ENCODE measurements at regions not wholly inside any gene's neighbourhood (a gene's known extent, or its start where the extent isn't known, plus 50 kb on each side); places are given as distances from the start of the nearest gene placed in this dataset.

- Histone ChIP-seq H3K36me3 (ENCODE audit: control insufficient read depth, insufficient read depth, low read length) (no peaks in the 10 kb centered on the region), H3K4me3 (ENCODE audit: low read depth, low read length) (no peak overlapping the region), H3K27me3 (ENCODE audit: control insufficient read depth, insufficient read depth, low read length) (no peaks in the 10 kb centered on the region)
- no peak for FAIRE-seq
- no peak for TF ChIP-seq CTCF (IDR thresholded peaks at IDR 0.05; ENCODE audit: insufficient read depth, low read length, severe bottlenecking)
- no peak for DNase-seq (ENCODE audit: low read depth)
Measured at GRCh38 chr3:70392227-70392626, 79.8 kb upstream of the MDFIC2 start.

GRCh38 chr3:70387889-70388288 lies 75.5 kb upstream of the MDFIC2 start:
- DNase-seq (ENCODE audit: low read depth) (peak; percentile 2), FAIRE-seq (no peak)
- TF ChIP-seq CTCF (IDR thresholded peaks at IDR 0.05; ENCODE audit: insufficient read depth, low read length, severe bottlenecking), result no peak
- Histone ChIP-seq H3K4me3 (ENCODE audit: low read depth, low read length) (no peak overlapping the region), H3K36me3 (ENCODE audit: control insufficient read depth, insufficient read depth, low read length) (no peaks in the 10 kb centered on the region), H3K27me3 (ENCODE audit: control insufficient read depth, insufficient read depth, low read length) (no peaks in the 10 kb centered on the region)

- H3K4me3 ChIP-seq (ENCODE audit: low read depth, low read length), result no peak overlapping the region
- DNase-seq (ENCODE audit: low read depth) (no peak), FAIRE-seq (no peak)
- no peaks in the 10 kb centered on the region for H3K36me3 ChIP-seq (ENCODE audit: control insufficient read depth, insufficient read depth, low read length)
- no peaks in the 10 kb centered on the region for H3K27me3 ChIP-seq (ENCODE audit: control insufficient read depth, insufficient read depth, low read length)
- no peak for TF ChIP-seq CTCF (IDR thresholded peaks at IDR 0.05; ENCODE audit: insufficient read depth, low read length, severe bottlenecking)
Measured at GRCh38 chr3:70386846-70387245, 74.4 kb upstream of the MDFIC2 start.

- no peak for TF ChIP-seq CTCF (IDR thresholded peaks at IDR 0.05; ENCODE audit: insufficient read depth, low read length, severe bottlenecking)
- Histone ChIP-seq H3K36me3 (ENCODE audit: control insufficient read depth, insufficient read depth, low read length) (no peaks in the 10 kb centered on the region), H3K27me3 (ENCODE audit: control insufficient read depth, insufficient read depth, low read length) (no peaks in the 10 kb centered on the region), H3K4me3 (ENCODE audit: low read depth, low read length) (no peak overlapping the region)
- DNase-seq (ENCODE audit: low read depth) (no peak), FAIRE-seq (no peak)
Measured at GRCh38 chr3:70386043-70386442, 73.6 kb upstream of the MDFIC2 start.

- no peaks in the 10 kb centered on the region for H3K36me3 ChIP-seq (ENCODE audit: control insufficient read depth, insufficient read depth, low read length)
- no peak for FAIRE-seq
- H3K27me3 ChIP-seq (ENCODE audit: control insufficient read depth, insufficient read depth, low read length), result no peaks in the 10 kb centered on the region
- H3K4me3 ChIP-seq (ENCODE audit: low read depth, low read length), result no peak overlapping the region
- peak; percentile 77 for DNase-seq (ENCODE audit: low read depth)
- TF ChIP-seq CTCF (IDR thresholded peaks at IDR 0.05; ENCODE audit: insufficient read depth, low read length, severe bottlenecking), result no peak
Measured at GRCh38 chr3:70383360-70383831, 71.0 kb upstream of the MDFIC2 start.

GRCh38 chr3:70374179-70374578 lies 61.7 kb upstream of the MDFIC2 start:
- TF ChIP-seq CTCF (IDR thresholded peaks at IDR 0.05; ENCODE audit: insufficient read depth, low read length, severe bottlenecking), result no peak
- Histone ChIP-seq H3K4me3 (ENCODE audit: low read depth, low read length) (no peak overlapping the region), H3K27me3 (ENCODE audit: control insufficient read depth, insufficient read depth, low read length) (no peaks in the 10 kb centered on the region), H3K36me3 (ENCODE audit: control insufficient read depth, insufficient read depth, low read length) (no peaks in the 10 kb centered on the region)
- no peak for DNase-seq (ENCODE audit: low read depth)
- FAIRE-seq, result no peak
